ENCODE measurements at regions not wholly inside any gene's neighbourhood (a gene's known extent, or its start where the extent isn't known, plus 50 kb on each side); places are given as distances from the start of the nearest gene placed in this dataset.

GRCh38 chr18:46204143-46204542 lies 100.0 kb downstream of the HAUS1 start:
- ChIA-PET CTCF (interaction anchor here (1.2 kb wide), 1 partner anchor 30 kb away, joined by 4 read pairs; a partner anchor contains a TSS), RAD21 (ENCODE audit: low non-redundant PET in 1 of 2, low total read pairs in 2 of 2, uncharacterized antibody in 2 of 2, unreplicated experiment in 2 of 2) (no interaction called here), POLR2A (no interaction called here)
- no peaks in the 10 kb centered on the region for H3K9me2 ChIP-seq (ENCODE audit: insufficient read depth)
- H3K36me3 ChIP-seq (ENCODE audit: control insufficient read depth in 1 of 2, insufficient read depth in 2 of 2, low read length in 2 of 2), result no peaks in the 10 kb centered on the region
- intact Hi-C loops (cut with micrococcal nuclease), result no loop called here
- no peak overlapping the region for H3K4me3 ChIP-seq (replicated peaks in 1 of 2; ENCODE audit: low read depth in 1 of 2, low read length in 2 of 2)
- H3K79me2 ChIP-seq (ENCODE audit: insufficient read depth, low read length), result peaks cover 93% of the 10 kb centered on the region
- no TSS peak for BruUV-seq (replicated peaks)
- H3K9ac ChIP-seq (ENCODE audit: low read length), result no peak overlapping the region
- peaks cover 6% of the 10 kb centered on the region; the same call in 1 of the 2 replicates for H4K20me1 ChIP-seq (ENCODE audit: insufficient read depth)
- H2AFZ ChIP-seq (ENCODE audit: low read depth, low read length, poor library complexity, severe bottlenecking), result no peak overlapping the region
- no peak overlapping the region for H3K27ac ChIP-seq (ENCODE audit: low read depth, low read length)
- no peak overlapping the region for H3K4me2 ChIP-seq (ENCODE audit: low read length)
- H3K27me3 ChIP-seq (ENCODE audit: insufficient read depth, low read length), result no peaks in the 10 kb centered on the region
- no peak for ATAC-seq
- TF ChIP-seq CTCF (IDR thresholded peaks at IDR 0.05 in 2 of 3, conservative IDR thresholded peaks at IDR 0.05 in 1 of 3; ENCODE audit: borderline replicate concordance in 1 of 3, insufficient read depth in 1 of 3, low read depth in 2 of 3, low read length in 2 of 3) (no peak), REST (IDR thresholded peaks at IDR 0.05; ENCODE audit: low read depth) (no peak), TCF7L2 (IDR thresholded peaks at IDR 0.05; ENCODE audit: borderline replicate concordance, extremely low read depth, insufficient read depth, insufficient read length) (no peak), SRF (IDR thresholded peaks at IDR 0.05; ENCODE audit: low read depth) (no peak), ZNF274 (IDR thresholded peaks at IDR 0.05; ENCODE audit: low read depth, low read length) (no peak), YY1 (IDR thresholded peaks at IDR 0.05; ENCODE audit: extremely low read depth, insufficient replicate concordance, low read depth, low read length) (no peak)
- peaks cover 12 to 13% of the 10 kb centered on the region in 2 experiments for H3K4me1 ChIP-seq (ENCODE audit: control insufficient read depth in 1 of 2, insufficient read depth in 2 of 2, low read length in 2 of 2)
- no peak for DNase-seq (ENCODE audit: low read depth, low spot score)
- no peaks in the 10 kb centered on the region for H3K9me3 ChIP-seq (ENCODE audit: control insufficient read depth in 1 of 2, insufficient read depth in 1 of 2, low read depth in 1 of 2, low read length in 2 of 2)

Data from HCT116 (cell line).